ENCODE measurements at regions not wholly inside any gene's neighbourhood (a gene's known extent, or its start where the extent isn't known, plus 50 kb on each side); places are given as distances from the start of the nearest gene placed in this dataset.

- Histone ChIP-seq H3K27me3 (no peaks in the 10 kb centered on the region), H3K27ac (no peak overlapping the region), H3K4me1 (peaks cover 0 to 8% of the 10 kb centered on the region in 2 donors), H3K36me3 (no peaks in the 10 kb centered on the region), H3K9me3 (no peaks in the 10 kb centered on the region), H3K4me3 (replicated peaks in 1 of 3) (no peak overlapping the region)
- intact Hi-C loops (cut with DNase I): loop anchor here (2.0 kb wide), 1 partner anchor 235 kb away; no protein-coding TSS in a partner anchor
- peak; percentile 67 to 71 for DNase-seq
- TF ChIP-seq CTCF (IDR thresholded peaks at IDR 0.05) (peak; percentile 83 to 100 (median 98)), POLR2A (IDR thresholded peaks at IDR 0.05) (no peak)
- 11 to 14% methylated on average over 26 to 31 of the region's 40 CpGs for WGBS, 2 donors
Measured at GRCh38 chr1:181189691-181190363, 101.3 kb downstream of the IER5 start.

- DNase-seq: peak; percentile 2 to 9
- no peak overlapping the region for H3K4me3 ChIP-seq (replicated peaks in 1 of 3)
- H3K9me3 ChIP-seq: no peaks in the 10 kb centered on the region
- peaks cover 0 to 8% of the 10 kb centered on the region in 2 donors for H3K4me1 ChIP-seq
- no peaks in the 10 kb centered on the region for H3K27me3 ChIP-seq
- 58 to 59% methylated on average over 18 of the region's 18 CpGs for WGBS, 2 donors
- H3K27ac ChIP-seq: no peak overlapping the region
- H3K36me3 ChIP-seq: no peaks in the 10 kb centered on the region
- intact Hi-C loops (cut with DNase I): loop anchor here (2.0 kb wide), 1 partner anchor 234 kb away; no protein-coding TSS in a partner anchor
- TF ChIP-seq POLR2A (IDR thresholded peaks at IDR 0.05) (no peak), CTCF (IDR thresholded peaks at IDR 0.05) (no peak)
Measured at GRCh38 chr1:181190364-181191035, 102.0 kb downstream of the IER5 start.

- 95 to 96% methylated on average over 3 to 5 of the region's 5 CpGs for WGBS, 2 donors
- TF ChIP-seq CTCF (IDR thresholded peaks at IDR 0.05) (no peak), POLR2A (IDR thresholded peaks at IDR 0.05) (no peak)
- H3K4me3 ChIP-seq (replicated peaks in 1 of 3): no peak overlapping the region
- no peak overlapping the region for H3K27ac ChIP-seq
- H3K4me1 ChIP-seq: peaks cover 0 to 8% of the 10 kb centered on the region in 2 donors
- H3K27me3 ChIP-seq: no peaks in the 10 kb centered on the region
- H3K9me3 ChIP-seq: no peaks in the 10 kb centered on the region
- no peak for DNase-seq
- no peaks in the 10 kb centered on the region for H3K36me3 ChIP-seq
- intact Hi-C loops (cut with DNase I): loop anchor here (2.0 kb wide), 1 partner anchor 233 kb away; no protein-coding TSS in a partner anchor
Measured at GRCh38 chr1:181191494-181192040, 103.1 kb downstream of the IER5 start.

- no peak overlapping the region for H3K27ac ChIP-seq
- H3K36me3 ChIP-seq: no peaks in the 10 kb centered on the region
- H3K27me3 ChIP-seq: no peaks in the 10 kb centered on the region
- no peak for TF ChIP-seq CTCF (IDR thresholded peaks at IDR 0.05)
- TF ChIP-seq POLR2A (IDR thresholded peaks at IDR 0.05): no peak
- DNase-seq: no peak
- H3K9me3 ChIP-seq: no peaks in the 10 kb centered on the region
- intact Hi-C loops (cut with DNase I): no loop called here
- peaks cover 0 to 8% of the 10 kb centered on the region in 2 donors for H3K4me1 ChIP-seq
- no peak overlapping the region for H3K4me3 ChIP-seq (replicated peaks in 1 of 3)
- 75% methylated on average over 4 of the region's 4 CpGs for WGBS, 2 donors
Measured at GRCh38 chr1:181192316-181192715, 103.8 kb downstream of the IER5 start.

Measured in thyroid gland (tissue), 4 donors.